ENCODE measurements at regions not wholly inside any gene's neighbourhood (a gene's known extent, or its start where the extent isn't known, plus 50 kb on each side); places are given as distances from the start of the nearest gene placed in this dataset.

DNA sequence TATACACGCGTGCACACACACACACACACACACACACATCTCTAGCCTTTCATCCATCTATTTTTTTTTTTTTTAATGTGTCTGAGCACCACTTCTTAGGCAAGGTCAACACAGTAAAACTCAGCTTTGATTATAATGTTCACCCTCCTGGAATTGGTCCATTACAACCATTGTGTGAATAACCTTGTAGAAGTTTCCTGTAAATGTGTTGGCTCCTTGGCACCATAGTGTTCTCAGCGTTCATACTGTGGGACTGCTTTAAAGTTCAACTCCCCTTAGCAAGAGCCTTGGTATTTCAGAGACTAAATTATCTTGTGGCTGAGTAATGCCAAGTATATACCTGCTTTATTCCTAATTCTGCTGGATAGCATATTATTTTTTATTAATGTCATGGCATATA is 106.3 kb upstream of the PRPS1L1 start:
- no TSS peak for BruUV-seq (replicated peaks)
- Histone ChIP-seq H3K9ac (ENCODE audit: low read length) (no peak overlapping the region), H4K20me1 (ENCODE audit: insufficient read depth) (no peaks in the 10 kb centered on the region), H3K79me2 (ENCODE audit: insufficient read depth, low read length) (no peaks in the 10 kb centered on the region), H3K27ac (ENCODE audit: low read depth, low read length) (no peak overlapping the region), H3K4me3 (replicated peaks in 1 of 2; ENCODE audit: low read depth in 1 of 2, low read length in 2 of 2) (no peak overlapping the region), H3K36me3 (ENCODE audit: control insufficient read depth in 1 of 2, insufficient read depth in 2 of 2, low read length in 2 of 2) (no peaks in the 10 kb centered on the region), H3K27me3 (ENCODE audit: insufficient read depth, low read length) (no peaks in the 10 kb centered on the region), H2AFZ (ENCODE audit: low read depth, low read length, poor library complexity, severe bottlenecking) (no peak overlapping the region), H3K4me2 (ENCODE audit: low read length) (no peak overlapping the region), H3K9me2 (ENCODE audit: insufficient read depth) (no peaks in the 10 kb centered on the region), H3K4me1 (ENCODE audit: control insufficient read depth in 1 of 2, insufficient read depth in 2 of 2, low read length in 2 of 2) (no peaks in the 10 kb centered on the region), H3K9me3 (ENCODE audit: control insufficient read depth in 1 of 2, insufficient read depth in 1 of 2, low read depth in 1 of 2, low read length in 2 of 2) (no peaks in the 10 kb centered on the region)
- ATAC-seq (no peak), DNase-seq (ENCODE audit: low read depth, low spot score) (no peak)
- POLR2A ChIA-PET: no interaction called here
- intact Hi-C loops (cut with micrococcal nuclease): no loop called here
- TF ChIP-seq YY1 (IDR thresholded peaks at IDR 0.05; ENCODE audit: extremely low read depth, insufficient replicate concordance, low read depth, low read length) (no peak), SRF (IDR thresholded peaks at IDR 0.05; ENCODE audit: low read depth) (no peak), RAD21 (IDR thresholded peaks at IDR 0.05; ENCODE audit: low read depth) (no peak)
- TF ChIP-seq, protein P1, sequence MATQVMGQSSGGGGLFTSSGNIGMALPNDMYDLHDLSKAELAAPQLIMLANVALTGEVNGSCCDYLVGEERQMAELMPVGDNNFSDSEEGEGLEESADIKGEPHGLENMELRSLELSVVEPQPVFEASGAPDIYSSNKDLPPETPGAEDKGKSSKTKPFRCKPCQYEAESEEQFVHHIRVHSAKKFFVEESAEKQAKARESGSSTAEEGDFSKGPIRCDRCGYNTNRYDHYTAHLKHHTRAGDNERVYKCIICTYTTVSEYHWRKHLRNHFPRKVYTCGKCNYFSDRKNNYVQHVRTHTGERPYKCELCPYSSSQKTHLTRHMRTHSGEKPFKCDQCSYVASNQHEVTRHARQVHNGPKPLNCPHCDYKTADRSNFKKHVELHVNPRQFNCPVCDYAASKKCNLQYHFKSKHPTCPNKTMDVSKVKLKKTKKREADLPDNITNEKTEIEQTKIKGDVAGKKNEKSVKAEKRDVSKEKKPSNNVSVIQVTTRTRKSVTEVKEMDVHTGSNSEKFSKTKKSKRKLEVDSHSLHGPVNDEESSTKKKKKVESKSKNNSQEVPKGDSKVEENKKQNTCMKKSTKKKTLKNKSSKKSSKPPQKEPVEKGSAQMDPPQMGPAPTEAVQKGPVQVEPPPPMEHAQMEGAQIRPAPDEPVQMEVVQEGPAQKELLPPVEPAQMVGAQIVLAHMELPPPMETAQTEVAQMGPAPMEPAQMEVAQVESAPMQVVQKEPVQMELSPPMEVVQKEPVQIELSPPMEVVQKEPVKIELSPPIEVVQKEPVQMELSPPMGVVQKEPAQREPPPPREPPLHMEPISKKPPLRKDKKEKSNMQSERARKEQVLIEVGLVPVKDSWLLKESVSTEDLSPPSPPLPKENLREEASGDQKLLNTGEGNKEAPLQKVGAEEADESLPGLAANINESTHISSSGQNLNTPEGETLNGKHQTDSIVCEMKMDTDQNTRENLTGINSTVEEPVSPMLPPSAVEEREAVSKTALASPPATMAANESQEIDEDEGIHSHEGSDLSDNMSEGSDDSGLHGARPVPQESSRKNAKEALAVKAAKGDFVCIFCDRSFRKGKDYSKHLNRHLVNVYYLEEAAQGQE (IDR thresholded peaks at IDR 0.05; ENCODE audit: low read depth): no peak
- TF ChIP-seq, protein P2, sequence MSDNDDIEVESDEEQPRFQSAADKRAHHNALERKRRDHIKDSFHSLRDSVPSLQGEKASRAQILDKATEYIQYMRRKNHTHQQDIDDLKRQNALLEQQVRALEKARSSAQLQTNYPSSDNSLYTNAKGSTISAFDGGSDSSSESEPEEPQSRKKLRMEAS (IDR thresholded peaks at IDR 0.05): no peak
- CTCF ChIA-PET: no interaction called here
- RAD21 ChIA-PET (ENCODE audit: low non-redundant PET in 1 of 2, low total read pairs in 2 of 2, uncharacterized antibody in 2 of 2, unreplicated experiment in 2 of 2): no interaction called here

DNA sequence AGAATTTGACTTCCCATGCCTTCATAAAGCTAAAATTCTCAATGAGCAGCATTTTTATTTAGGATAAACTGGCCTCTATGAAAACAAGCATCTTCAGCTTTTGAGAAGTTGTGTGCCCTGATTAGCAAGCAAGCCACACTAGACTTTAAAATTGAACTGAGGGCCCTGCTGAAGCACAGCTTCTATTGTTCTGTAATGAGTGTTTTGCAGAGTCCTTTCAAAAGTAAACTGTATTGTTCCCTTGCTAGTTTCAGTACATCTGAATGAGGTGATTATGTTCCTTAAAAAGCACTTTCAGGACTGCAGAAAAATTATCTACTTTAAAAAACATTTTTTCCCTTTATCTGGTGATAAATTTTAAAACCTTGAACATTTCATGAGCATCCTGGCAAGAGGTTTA is 113.3 kb upstream of the PRPS1L1 start:
- Histone ChIP-seq H3K4me2 (ENCODE audit: low read length) (no peak overlapping the region), H3K36me3 (ENCODE audit: control insufficient read depth in 1 of 2, insufficient read depth in 2 of 2, low read length in 2 of 2) (no peaks in the 10 kb centered on the region), H3K9me2 (ENCODE audit: insufficient read depth) (no peaks in the 10 kb centered on the region), H2AFZ (ENCODE audit: low read depth, low read length, poor library complexity, severe bottlenecking) (no peak overlapping the region), H3K27ac (ENCODE audit: low read depth, low read length) (no peak overlapping the region), H4K20me1 (ENCODE audit: insufficient read depth) (no peaks in the 10 kb centered on the region), H3K27me3 (ENCODE audit: insufficient read depth, low read length) (no peaks in the 10 kb centered on the region), H3K9ac (ENCODE audit: low read length) (no peak overlapping the region), H3K4me1 (ENCODE audit: control insufficient read depth in 1 of 2, insufficient read depth in 2 of 2, low read length in 2 of 2) (no peaks in the 10 kb centered on the region), H3K79me2 (ENCODE audit: insufficient read depth, low read length) (no peaks in the 10 kb centered on the region), H3K4me3 (replicated peaks in 1 of 2; ENCODE audit: low read depth in 1 of 2, low read length in 2 of 2) (no peak overlapping the region), H3K9me3 (ENCODE audit: control insufficient read depth in 1 of 2, insufficient read depth in 1 of 2, low read depth in 1 of 2, low read length in 2 of 2) (no peaks in the 10 kb centered on the region)
- intact Hi-C loops (cut with micrococcal nuclease): no loop called here
- RAD21 ChIA-PET (ENCODE audit: low non-redundant PET in 1 of 2, low total read pairs in 2 of 2, uncharacterized antibody in 2 of 2, unreplicated experiment in 2 of 2): no interaction called here
- POLR2A ChIA-PET: no interaction called here
- ATAC-seq (no peak), DNase-seq (ENCODE audit: low read depth, low spot score) (no peak)
- TF ChIP-seq YY1 (IDR thresholded peaks at IDR 0.05; ENCODE audit: extremely low read depth, insufficient replicate concordance, low read depth, low read length) (no peak), ELF1 (IDR thresholded peaks at IDR 0.05; ENCODE audit: borderline replicate concordance, low read depth) (no peak), RAD21 (IDR thresholded peaks at IDR 0.05; ENCODE audit: low read depth) (no peak), POLR2AphosphoS5 (IDR thresholded peaks at IDR 0.05; ENCODE audit: low read depth, low read length) (no peak)
- TF ChIP-seq, protein P2 (IDR thresholded peaks at IDR 0.05): no peak
- CTCF ChIA-PET: no interaction called here
- BruUV-seq (replicated peaks): no TSS peak
